ENCODE measurements at regions not wholly inside any gene's neighbourhood (a gene's known extent, or its start where the extent isn't known, plus 50 kb on each side); places are given as distances from the start of the nearest gene placed in this dataset.

GRCh38 chr2:163541943-163542342, 193.9 kb downstream of the FIGN start:
- FAIRE-seq (no peak), DNase-seq (ENCODE audit: insufficient read length, low spot score) (no peak)

GRCh38 chr2:163541495-163541894, 194.3 kb downstream of the FIGN start:
- DNase-seq (ENCODE audit: insufficient read length, low spot score), result no peak
- TF ChIP-seq PAX5 (IDR thresholded peaks at IDR 0.05; ENCODE audit: insufficient read depth, low read length, severe bottlenecking), result no peak
- TF ChIP-seq POLR2AphosphoS5 (IDR thresholded peaks at IDR 0.05; ENCODE audit: low read depth, low read length), result no peak
- TF ChIP-seq TAF1 (IDR thresholded peaks at IDR 0.05; ENCODE audit: low read depth, low read length), result no peak
- no peak for TF ChIP-seq SPI1 (IDR thresholded peaks at IDR 0.05; ENCODE audit: low read depth, low read length)
- no peak for TF ChIP-seq POU2F2 (IDR thresholded peaks at IDR 0.05; ENCODE audit: low read depth, low read length)
- TF ChIP-seq POLR2A (IDR thresholded peaks at IDR 0.05; ENCODE audit: low read depth, low read length), result no peak
- no peak for FAIRE-seq

More at GRCh38 chr2:163541943-163542342, 193.9 kb downstream of the FIGN start:
- TF ChIP-seq POU2F2 (IDR thresholded peaks at IDR 0.05; ENCODE audit: low read depth, low read length) (no peak), SPI1 (IDR thresholded peaks at IDR 0.05; ENCODE audit: low read depth, low read length) (no peak), PAX5 (IDR thresholded peaks at IDR 0.05; ENCODE audit: insufficient read depth, low read length, severe bottlenecking) (no peak), POLR2AphosphoS5 (IDR thresholded peaks at IDR 0.05; ENCODE audit: low read depth, low read length) (no peak), TAF1 (IDR thresholded peaks at IDR 0.05; ENCODE audit: low read depth, low read length) (no peak), POLR2A (IDR thresholded peaks at IDR 0.05; ENCODE audit: low read depth, low read length) (no peak)

GRCh38 chr2:163528640-163529217, 207.1 kb downstream of the FIGN start:
- TF ChIP-seq POLR2A (IDR thresholded peaks at IDR 0.05; ENCODE audit: low read depth, low read length) (no peak), POLR2AphosphoS5 (IDR thresholded peaks at IDR 0.05; ENCODE audit: low read depth, low read length) (no peak), PAX5 (IDR thresholded peaks at IDR 0.05; ENCODE audit: insufficient read depth, low read length, severe bottlenecking) (no peak), TAF1 (IDR thresholded peaks at IDR 0.05; ENCODE audit: low read depth, low read length) (no peak), POU2F2 (IDR thresholded peaks at IDR 0.05; ENCODE audit: low read depth, low read length) (no peak), SPI1 (IDR thresholded peaks at IDR 0.05; ENCODE audit: low read depth, low read length) (no peak)
- FAIRE-seq (no peak), DNase-seq (ENCODE audit: insufficient read length, low spot score) (no peak)

- DNase-seq (ENCODE audit: insufficient read length, low spot score) (no peak), FAIRE-seq (no peak)
- TF ChIP-seq POU2F2 (IDR thresholded peaks at IDR 0.05; ENCODE audit: low read depth, low read length) (no peak), POLR2AphosphoS5 (IDR thresholded peaks at IDR 0.05; ENCODE audit: low read depth, low read length) (no peak), SPI1 (IDR thresholded peaks at IDR 0.05; ENCODE audit: low read depth, low read length) (no peak), PAX5 (IDR thresholded peaks at IDR 0.05; ENCODE audit: insufficient read depth, low read length, severe bottlenecking) (no peak), POLR2A (IDR thresholded peaks at IDR 0.05; ENCODE audit: low read depth, low read length) (no peak), TAF1 (IDR thresholded peaks at IDR 0.05; ENCODE audit: low read depth, low read length) (no peak)
Observed at GRCh38 chr2:163527381-163527780, 208.4 kb downstream of the FIGN start.

- DNase-seq (ENCODE audit: insufficient read length, low spot score), result no peak
- no peak for FAIRE-seq
- TF ChIP-seq PAX5 (IDR thresholded peaks at IDR 0.05; ENCODE audit: insufficient read depth, low read length, severe bottlenecking) (no peak), TAF1 (IDR thresholded peaks at IDR 0.05; ENCODE audit: low read depth, low read length) (no peak), SPI1 (IDR thresholded peaks at IDR 0.05; ENCODE audit: low read depth, low read length) (no peak), POLR2AphosphoS5 (IDR thresholded peaks at IDR 0.05; ENCODE audit: low read depth, low read length) (no peak), POLR2A (IDR thresholded peaks at IDR 0.05; ENCODE audit: low read depth, low read length) (no peak), POU2F2 (IDR thresholded peaks at IDR 0.05; ENCODE audit: low read depth, low read length) (no peak)
Observed at GRCh38 chr2:163518762-163519161, 217.0 kb downstream of the FIGN start.

- TF ChIP-seq POLR2AphosphoS5 (IDR thresholded peaks at IDR 0.05; ENCODE audit: low read depth, low read length) (no peak), POU2F2 (IDR thresholded peaks at IDR 0.05; ENCODE audit: low read depth, low read length) (no peak), PAX5 (IDR thresholded peaks at IDR 0.05; ENCODE audit: insufficient read depth, low read length, severe bottlenecking) (no peak), SPI1 (IDR thresholded peaks at IDR 0.05; ENCODE audit: low read depth, low read length) (no peak), POLR2A (IDR thresholded peaks at IDR 0.05; ENCODE audit: low read depth, low read length) (no peak), TAF1 (IDR thresholded peaks at IDR 0.05; ENCODE audit: low read depth, low read length) (no peak)
- DNase-seq (ENCODE audit: insufficient read length, low spot score), result no peak
- no peak for FAIRE-seq
Observed at GRCh38 chr2:163515836-163516235, 220.0 kb downstream of the FIGN start.

- TF ChIP-seq POLR2AphosphoS5 (IDR thresholded peaks at IDR 0.05; ENCODE audit: low read depth, low read length) (no peak), POU2F2 (IDR thresholded peaks at IDR 0.05; ENCODE audit: low read depth, low read length) (no peak), SPI1 (IDR thresholded peaks at IDR 0.05; ENCODE audit: low read depth, low read length) (no peak), TAF1 (IDR thresholded peaks at IDR 0.05; ENCODE audit: low read depth, low read length) (no peak), PAX5 (IDR thresholded peaks at IDR 0.05; ENCODE audit: insufficient read depth, low read length, severe bottlenecking) (no peak), POLR2A (IDR thresholded peaks at IDR 0.05; ENCODE audit: low read depth, low read length) (no peak)
- DNase-seq (ENCODE audit: insufficient read length, low spot score) (no peak), FAIRE-seq (no peak)
Observed at GRCh38 chr2:163505281-163505680, 230.5 kb downstream of the FIGN start.

- no peak for FAIRE-seq
- no peak for DNase-seq (ENCODE audit: insufficient read length, low spot score)
- no peak for TF ChIP-seq POU2F2 (IDR thresholded peaks at IDR 0.05; ENCODE audit: low read depth, low read length)
- TF ChIP-seq SPI1 (IDR thresholded peaks at IDR 0.05; ENCODE audit: low read depth, low read length), result no peak
- TF ChIP-seq PAX5 (IDR thresholded peaks at IDR 0.05; ENCODE audit: insufficient read depth, low read length, severe bottlenecking), result no peak
- no peak for TF ChIP-seq TAF1 (IDR thresholded peaks at IDR 0.05; ENCODE audit: low read depth, low read length)
- TF ChIP-seq POLR2A (IDR thresholded peaks at IDR 0.05; ENCODE audit: low read depth, low read length), result no peak
- no peak for TF ChIP-seq POLR2AphosphoS5 (IDR thresholded peaks at IDR 0.05; ENCODE audit: low read depth, low read length)
Observed at GRCh38 chr2:163493359-163494298, 242.2 kb downstream of the FIGN start.

- FAIRE-seq (no peak), DNase-seq (ENCODE audit: insufficient read length, low spot score) (no peak)
- TF ChIP-seq POU2F2 (IDR thresholded peaks at IDR 0.05; ENCODE audit: low read depth, low read length), result no peak
- TF ChIP-seq POLR2A (IDR thresholded peaks at IDR 0.05; ENCODE audit: low read depth, low read length), result no peak
- no peak for TF ChIP-seq SPI1 (IDR thresholded peaks at IDR 0.05; ENCODE audit: low read depth, low read length)
- no peak for TF ChIP-seq PAX5 (IDR thresholded peaks at IDR 0.05; ENCODE audit: insufficient read depth, low read length, severe bottlenecking)
- TF ChIP-seq POLR2AphosphoS5 (IDR thresholded peaks at IDR 0.05; ENCODE audit: low read depth, low read length), result no peak
- TF ChIP-seq TAF1 (IDR thresholded peaks at IDR 0.05; ENCODE audit: low read depth, low read length), result no peak
Observed at GRCh38 chr2:163491850-163492249, 244.0 kb downstream of the FIGN start.
